ENCODE measurements at regions not wholly inside any gene's neighbourhood (a gene's known extent, or its start where the extent isn't known, plus 50 kb on each side); places are given as distances from the start of the nearest gene placed in this dataset.

GRCh38 chr15:35713733-35714132 is 167.8 kb upstream of the DPH6 start:
- no peak overlapping the region for H2AFZ ChIP-seq (ENCODE audit: insufficient read depth, low read depth, low read length, poor library complexity, severe bottlenecking)
- peaks cover 2% of the 10 kb centered on the region for H3K9me3 Mint-ChIP-seq (ENCODE audit: insufficient read depth)
- H3K27me3 Mint-ChIP-seq = peaks cover 3% of the 10 kb centered on the region
- TF ChIP-seq EZH2 (IDR thresholded peaks at IDR 0.05; ENCODE audit: borderline replicate concordance, insufficient read depth, low read depth, low read length, poor library complexity, severe bottlenecking) = no peak
- TF ChIP-seq CTCF (IDR thresholded peaks at IDR 0.05) = no peak
- H3K4me1 ChIP-seq (ENCODE audit: control insufficient read depth in 2 of 2, insufficient read depth in 2 of 2, low read length in 2 of 2) = no peaks in the 10 kb centered on the region
- WGBS (ENCODE audit: insufficient coverage) = no CpG with 5 or more reads among the region's 2 CpGs
- ChIA-PET CTCF (no interaction called here), POLR2A (no interaction called here)
- intact Hi-C loops (cut with micrococcal nuclease) = no loop called here
- no peak overlapping the region for H3K4me3 Mint-ChIP-seq
- no peaks in the 10 kb centered on the region for H3K4me1 Mint-ChIP-seq
- no peak overlapping the region for H3K4me2 ChIP-seq (replicated peaks; ENCODE audit: low read depth, low read length, poor library complexity, severe bottlenecking)
- no peak overlapping the region for H3K27ac ChIP-seq (ENCODE audit: low read length in 2 of 2)
- ATAC-seq (ENCODE audit: low read depth) (no peak), DNase-seq (no peak)
- no peaks in the 10 kb centered on the region for H3K9me3 ChIP-seq (ENCODE audit: control extremely low read depth in 1 of 3, control insufficient read depth in 2 of 3, insufficient read depth in 1 of 3, low read length in 2 of 3)
- no peak overlapping the region for H3K9ac ChIP-seq (ENCODE audit: low read length)
- H3K27ac Mint-ChIP-seq = no peak overlapping the region
- no peaks in the 10 kb centered on the region for H4K20me1 ChIP-seq (ENCODE audit: control insufficient read depth, insufficient read depth, low read length, poor library complexity, severe bottlenecking)
- no peaks in the 10 kb centered on the region for H3K79me2 ChIP-seq (ENCODE audit: control insufficient read depth, insufficient read depth, low read length)
- H3K36me3 ChIP-seq (replicated peaks in 1 of 2; ENCODE audit: control extremely low read depth in 1 of 2, control insufficient read depth in 1 of 2, extremely low read depth in 1 of 2, insufficient read depth in 2 of 2, low read length in 1 of 2) = no peaks in the 10 kb centered on the region
- H3K4me3 ChIP-seq (ENCODE audit: control extremely low read depth in 1 of 5, extremely low read depth in 1 of 5, insufficient read depth in 1 of 5, low read depth in 2 of 5, low read length in 4 of 5) = no peak overlapping the region
- no peaks in the 10 kb centered on the region for H3K27me3 ChIP-seq (replicated peaks in 1 of 4; ENCODE audit: control extremely low read depth in 1 of 4, control insufficient read depth in 3 of 4, insufficient read depth in 4 of 4, low read length in 3 of 4)

GRCh38 chr15:35717721-35718120 is 171.8 kb upstream of the DPH6 start:
- no peak overlapping the region for H2AFZ ChIP-seq (ENCODE audit: insufficient read depth, low read depth, low read length, poor library complexity, severe bottlenecking)
- H3K9ac ChIP-seq (ENCODE audit: low read length) = no peak overlapping the region
- no peak for TF ChIP-seq EZH2 (IDR thresholded peaks at IDR 0.05; ENCODE audit: borderline replicate concordance, insufficient read depth, low read depth, low read length, poor library complexity, severe bottlenecking)
- TF ChIP-seq CTCF (IDR thresholded peaks at IDR 0.05) = no peak
- ChIA-PET POLR2A (no interaction called here), CTCF (no interaction called here)
- DNase-seq (no peak), ATAC-seq (ENCODE audit: low read depth) (no peak)
- no peaks in the 10 kb centered on the region for H3K79me2 ChIP-seq (ENCODE audit: control insufficient read depth, insufficient read depth, low read length)
- Mint-ChIP-seq H3K9me3 (ENCODE audit: insufficient read depth) (peaks cover 2% of the 10 kb centered on the region), H3K27me3 (peaks cover 3% of the 10 kb centered on the region), H3K4me1 (no peaks in the 10 kb centered on the region), H3K4me3 (no peak overlapping the region), H3K27ac (no peak overlapping the region)
- no peaks in the 10 kb centered on the region for H4K20me1 ChIP-seq (ENCODE audit: control insufficient read depth, insufficient read depth, low read length, poor library complexity, severe bottlenecking)
- H3K4me1 ChIP-seq (ENCODE audit: control insufficient read depth in 2 of 2, insufficient read depth in 2 of 2, low read length in 2 of 2) = no peaks in the 10 kb centered on the region
- no peak overlapping the region for H3K27ac ChIP-seq (ENCODE audit: low read length in 2 of 2)
- WGBS (ENCODE audit: insufficient coverage) = no CpG with 5 or more reads among the region's 4 CpGs
- no peaks in the 10 kb centered on the region for H3K27me3 ChIP-seq (replicated peaks in 1 of 4; ENCODE audit: control extremely low read depth in 1 of 4, control insufficient read depth in 3 of 4, insufficient read depth in 4 of 4, low read length in 3 of 4)
- no peaks in the 10 kb centered on the region for H3K36me3 ChIP-seq (replicated peaks in 1 of 2; ENCODE audit: control extremely low read depth in 1 of 2, control insufficient read depth in 1 of 2, extremely low read depth in 1 of 2, insufficient read depth in 2 of 2, low read length in 1 of 2)
- H3K9me3 ChIP-seq (ENCODE audit: control extremely low read depth in 1 of 3, control insufficient read depth in 2 of 3, insufficient read depth in 1 of 3, low read length in 2 of 3) = no peaks in the 10 kb centered on the region
- intact Hi-C loops (cut with micrococcal nuclease) = no loop called here
- no peak overlapping the region for H3K4me3 ChIP-seq (ENCODE audit: control extremely low read depth in 1 of 5, extremely low read depth in 1 of 5, insufficient read depth in 1 of 5, low read depth in 2 of 5, low read length in 4 of 5)
- no peak overlapping the region for H3K4me2 ChIP-seq (replicated peaks; ENCODE audit: low read depth, low read length, poor library complexity, severe bottlenecking)
